T-helper 1 cell treated with Interleukin-12 subunit alpha and Interleukin-12 subunit beta and Interleukin-4 antibody, amounts not matched to agents 30 μg/mL and 1 μg/mL, for 36 hours (primary cell): ENCODE measurements at regions not wholly inside any gene's neighbourhood (a gene's known extent, or its start where the extent isn't known, plus 50 kb on each side); places are given as distances from the start of the nearest gene placed in this dataset.

Experiments used
- H3K27ac Mint-ChIP-seq: one replicate; pipeline ENCODE4 v1.8.0; 2021; ENCODE audit warnings: mild to moderate bottlenecking, mixed read lengths
- H3K27me3 Mint-ChIP-seq: one replicate; pipeline ENCODE4 v1.8.0; 2021; ENCODE audit warnings: low read depth, mixed read lengths
- H3K36me3 Mint-ChIP-seq: one replicate; pipeline ENCODE4 v1.8.0; 2021; ENCODE audit warnings: low read depth, mixed read lengths
- H3K4me1 Mint-ChIP-seq: one replicate; pipeline ENCODE4 v1.8.0; 2021; ENCODE audit warnings: low read depth, mixed read lengths
- H3K4me3 Mint-ChIP-seq: one replicate; pipeline ENCODE4 v1.8.0; 2021; ENCODE audit warnings: mild to moderate bottlenecking, moderate library complexity, mixed read lengths
- H3K9me3 Mint-ChIP-seq: one replicate; pipeline ENCODE4 v1.8.0; 2021; ENCODE audit warnings: mixed read lengths

GRCh38 chr14:89603938-89604480, 187.0 kb upstream of the FOXN3 start:
- Mint-ChIP-seq H3K27ac (no peak overlapping the region), H3K9me3 (peaks cover 33% of the 10 kb centered on the region), H3K4me1 (peaks cover 26% of the 10 kb centered on the region), H3K36me3 (peaks cover 56% of the 10 kb centered on the region), H3K4me3 (no peak overlapping the region), H3K27me3 (no peaks in the 10 kb centered on the region)

DNA sequence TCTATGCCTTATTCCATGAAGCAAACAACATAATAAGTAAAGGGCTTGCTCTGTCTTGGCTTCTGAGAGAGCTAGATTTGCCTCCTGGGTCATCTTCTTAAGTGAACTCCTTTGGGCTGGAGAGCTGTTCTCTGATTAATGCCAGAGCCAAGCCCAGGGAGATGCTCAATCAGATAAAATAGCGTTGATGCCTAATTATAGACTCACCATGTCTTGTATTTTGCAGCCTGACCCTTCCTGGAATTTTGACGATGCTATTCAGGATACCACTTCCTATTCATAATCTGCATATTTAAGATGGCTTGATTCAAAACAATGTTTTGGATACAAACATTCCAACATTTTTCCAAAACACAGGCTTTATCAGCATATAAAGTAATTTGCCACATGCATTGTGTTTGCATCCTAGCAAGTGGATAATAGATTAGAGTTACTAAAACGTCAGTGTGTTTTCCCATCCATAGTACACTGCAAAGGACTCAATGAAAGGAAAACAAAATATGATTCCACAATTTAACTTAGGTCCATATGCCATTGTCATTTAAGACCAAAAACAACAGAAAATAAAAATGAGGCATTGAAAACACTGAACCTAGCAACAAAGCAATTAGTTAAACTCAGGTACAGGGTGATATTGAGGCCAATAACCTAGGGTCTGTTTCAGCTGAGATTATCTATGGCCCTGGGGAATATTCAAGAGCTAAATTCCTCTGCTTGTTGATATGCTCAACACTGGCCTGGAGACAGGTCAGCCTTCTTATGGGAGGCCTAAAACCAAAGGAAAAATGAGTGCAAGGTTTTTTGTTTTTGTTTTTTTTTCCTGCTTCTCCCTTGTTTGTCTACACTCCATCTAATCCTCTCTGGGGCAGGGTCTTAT, 184.2 kb upstream of the FOXN3 start:
- Mint-ChIP-seq H3K9me3 (peaks cover 46% of the 10 kb centered on the region), H3K36me3 (peaks cover 61% of the 10 kb centered on the region), H3K27ac (no peak overlapping the region), H3K4me3 (no peak overlapping the region), H3K27me3 (no peaks in the 10 kb centered on the region), H3K4me1 (peaks cover 19% of the 10 kb centered on the region)

DNA sequence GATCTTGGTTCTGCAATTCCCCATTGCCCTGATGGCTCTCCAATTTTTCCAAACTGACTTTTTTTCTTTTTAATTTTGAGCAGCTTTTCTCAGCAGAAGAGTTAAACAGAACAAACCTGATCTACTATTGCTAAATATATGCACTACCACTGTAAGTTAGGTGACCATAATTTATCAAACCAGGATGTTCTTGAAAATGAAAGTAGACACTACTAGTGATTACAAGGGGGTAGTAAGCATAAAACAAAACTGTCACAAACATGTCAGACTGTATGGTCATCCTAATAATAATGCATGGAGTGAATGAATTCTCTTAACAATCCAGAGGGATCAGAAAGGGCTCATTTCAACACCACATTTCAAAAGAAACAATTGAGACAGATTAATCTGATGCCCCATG, 183.0 kb upstream of the FOXN3 start:
- peak overlapping the region; percentile 49 for H3K27ac Mint-ChIP-seq

DNA sequence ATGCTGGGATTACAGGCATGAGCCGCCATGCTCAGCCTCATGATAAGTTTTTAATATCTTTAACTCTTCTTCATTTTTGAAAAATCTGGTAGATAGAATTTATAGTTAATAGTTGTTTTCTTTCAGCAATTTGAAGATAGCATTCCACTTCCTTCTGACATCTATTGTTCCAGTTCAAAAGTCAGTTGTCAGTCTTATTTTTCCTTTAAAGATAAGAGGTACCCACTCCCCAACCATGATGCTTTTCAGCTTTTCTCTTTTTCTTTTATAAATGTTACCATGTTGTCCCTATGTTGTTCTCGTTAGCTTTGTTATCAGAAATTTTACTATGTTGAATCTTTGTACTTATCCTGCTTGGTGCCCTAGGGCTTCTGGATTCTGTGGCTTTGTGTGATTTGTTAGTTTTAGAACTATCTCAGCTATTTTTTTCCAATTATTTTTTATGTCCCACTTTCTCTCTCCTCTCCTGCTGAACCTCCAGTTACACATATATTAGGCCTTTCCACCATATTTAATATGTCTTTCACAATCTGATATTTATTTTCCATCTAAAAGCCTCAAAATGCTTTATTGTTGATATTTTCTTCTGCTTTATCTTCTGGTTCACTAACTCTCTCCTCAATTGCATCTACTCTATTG, 181.6 kb upstream of the FOXN3 start:
- Mint-ChIP-seq H3K9me3 (peaks cover 41% of the 10 kb centered on the region), H3K4me1 (peaks cover 8% of the 10 kb centered on the region), H3K27me3 (no peaks in the 10 kb centered on the region), H3K36me3 (peaks cover 52% of the 10 kb centered on the region), H3K27ac (no peak overlapping the region), H3K4me3 (no peak overlapping the region)

More for the DNA sequence above, 183.0 kb upstream of the FOXN3 start:
- no peak overlapping the region for H3K4me3 Mint-ChIP-seq
- peaks cover 42% of the 10 kb centered on the region for H3K9me3 Mint-ChIP-seq
- H3K36me3 Mint-ChIP-seq: peaks cover 55% of the 10 kb centered on the region
- H3K27me3 Mint-ChIP-seq: no peaks in the 10 kb centered on the region
- peaks cover 17% of the 10 kb centered on the region for H3K4me1 Mint-ChIP-seq

GRCh38 chr14:89592961-89593360, 175.9 kb upstream of the FOXN3 start:
- Mint-ChIP-seq H3K4me1 (peaks cover 31% of the 10 kb centered on the region), H3K9me3 (peaks cover 33% of the 10 kb centered on the region), H3K4me3 (no peak overlapping the region), H3K27me3 (no peaks in the 10 kb centered on the region), H3K27ac (no peak overlapping the region), H3K36me3 (peaks cover 50% of the 10 kb centered on the region)

GRCh38 chr14:89589400-89590118, 172.5 kb upstream of the FOXN3 start:
- no peak overlapping the region for H3K27ac Mint-ChIP-seq
- H3K9me3 Mint-ChIP-seq: peaks cover 18% of the 10 kb centered on the region
- H3K27me3 Mint-ChIP-seq: no peaks in the 10 kb centered on the region
- peaks cover 47% of the 10 kb centered on the region for H3K4me1 Mint-ChIP-seq
- peaks cover 49% of the 10 kb centered on the region for H3K36me3 Mint-ChIP-seq
- no peak overlapping the region for H3K4me3 Mint-ChIP-seq

DNA sequence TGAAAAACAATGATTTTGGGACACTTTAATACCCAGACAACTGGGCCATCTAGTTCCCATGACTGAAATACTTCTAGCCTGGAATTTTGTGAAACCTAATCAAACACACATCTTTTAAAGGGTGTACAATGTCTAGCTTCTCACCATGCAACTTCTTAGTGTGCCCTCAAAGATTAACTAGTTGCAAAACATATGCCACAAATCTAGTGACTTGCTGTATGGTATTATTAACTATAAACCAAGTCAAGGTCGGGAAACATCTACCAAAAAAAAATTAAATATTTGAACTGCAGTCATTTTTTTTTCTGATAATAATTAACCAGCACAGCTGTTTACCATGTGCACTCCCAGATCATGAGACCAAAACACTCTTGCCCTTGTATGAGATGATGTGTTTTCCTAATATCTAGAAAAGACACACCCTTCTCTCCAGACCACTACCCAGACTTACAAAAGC, 171.8 kb upstream of the FOXN3 start:
- no peak overlapping the region for H3K4me3 Mint-ChIP-seq
- H3K36me3 Mint-ChIP-seq: peaks cover 44% of the 10 kb centered on the region
- H3K9me3 Mint-ChIP-seq: peaks cover 18% of the 10 kb centered on the region
- peaks cover 47% of the 10 kb centered on the region for H3K4me1 Mint-ChIP-seq
- no peak overlapping the region for H3K27ac Mint-ChIP-seq
- H3K27me3 Mint-ChIP-seq: no peaks in the 10 kb centered on the region

DNA sequence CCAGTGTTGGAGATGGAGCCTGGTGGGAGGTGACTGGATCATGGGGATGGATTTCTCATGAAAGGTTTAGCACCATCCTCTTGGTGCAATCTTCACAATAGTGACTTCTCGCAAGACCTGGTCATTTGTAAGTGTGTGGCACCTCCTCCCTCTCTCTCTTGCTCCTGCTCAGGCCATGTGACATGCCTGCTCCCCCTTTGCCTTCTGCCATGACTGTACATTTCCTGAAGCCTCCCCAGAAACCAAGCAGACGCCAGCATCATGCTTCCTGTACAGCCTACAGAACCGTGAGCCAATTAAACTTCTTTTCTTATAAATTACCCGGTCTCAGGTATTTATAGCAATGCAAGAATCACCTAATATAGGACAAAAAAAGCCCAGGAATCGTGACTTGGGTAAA, 171.0 kb upstream of the FOXN3 start:
- Mint-ChIP-seq H3K4me1 (peaks cover 47% of the 10 kb centered on the region), H3K4me3 (no peak overlapping the region), H3K9me3 (peaks cover 18% of the 10 kb centered on the region), H3K27ac (no peak overlapping the region), H3K36me3 (peaks cover 43% of the 10 kb centered on the region), H3K27me3 (no peaks in the 10 kb centered on the region)

DNA sequence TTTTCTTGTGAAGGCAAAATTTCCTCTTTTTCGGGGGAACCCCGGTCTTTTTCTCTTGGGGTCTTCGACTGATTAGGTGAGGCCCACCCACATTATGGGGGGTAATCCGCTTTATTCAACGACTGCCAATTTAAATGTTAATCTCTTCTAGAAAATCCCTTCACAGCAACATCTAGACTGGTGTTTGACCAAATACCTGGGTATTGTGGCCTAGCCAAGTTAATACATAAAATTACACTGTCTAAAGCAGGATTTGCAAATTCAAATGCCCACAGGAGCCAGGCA, 170.0 kb upstream of the FOXN3 start:
- Mint-ChIP-seq H3K4me1 (peaks cover 43% of the 10 kb centered on the region), H3K27ac (no peak overlapping the region), H3K9me3 (peaks cover 10% of the 10 kb centered on the region), H3K27me3 (no peaks in the 10 kb centered on the region), H3K36me3 (peaks cover 42% of the 10 kb centered on the region), H3K4me3 (no peak overlapping the region)

- Mint-ChIP-seq H3K4me3 (peak overlapping the region; percentile 11), H3K4me1 (peaks cover 41% of the 10 kb centered on the region), H3K36me3 (peaks cover 44% of the 10 kb centered on the region), H3K27me3 (no peaks in the 10 kb centered on the region), H3K9me3 (peaks cover 7% of the 10 kb centered on the region), H3K27ac (no peak overlapping the region)
Measured at GRCh38 chr14:89586258-89587135, 169.5 kb upstream of the FOXN3 start.

DNA sequence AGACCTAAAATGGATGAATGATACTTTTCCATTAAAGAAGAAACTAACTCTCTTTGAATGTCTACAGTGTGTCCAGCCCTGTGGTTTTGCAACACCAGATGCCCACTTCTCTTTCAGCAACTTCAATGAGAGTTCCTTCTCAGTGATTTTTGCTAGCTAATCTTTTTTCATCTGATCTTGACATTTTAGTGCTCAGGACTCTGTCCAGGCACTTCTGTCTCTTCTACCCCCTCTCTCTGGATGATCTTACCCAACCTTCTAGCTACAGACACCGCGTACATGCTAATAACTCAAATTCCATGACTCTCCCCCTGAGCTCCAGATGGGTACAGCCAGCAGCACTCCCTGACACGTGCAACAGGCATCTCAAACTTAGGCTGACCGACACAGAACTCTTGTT, 161.1 kb upstream of the FOXN3 start:
- Mint-ChIP-seq H3K27ac (no peak overlapping the region), H3K4me1 (peaks cover 7% of the 10 kb centered on the region), H3K27me3 (no peaks in the 10 kb centered on the region), H3K4me3 (no peak overlapping the region), H3K9me3 (no peaks in the 10 kb centered on the region), H3K36me3 (peaks cover 28% of the 10 kb centered on the region)

GRCh38 chr14:89576960-89577359, 159.9 kb upstream of the FOXN3 start:
- Mint-ChIP-seq H3K27me3 (no peaks in the 10 kb centered on the region), H3K9me3 (no peaks in the 10 kb centered on the region), H3K36me3 (peaks cover 25% of the 10 kb centered on the region), H3K27ac (no peak overlapping the region), H3K4me1 (peaks cover 7% of the 10 kb centered on the region), H3K4me3 (no peak overlapping the region)

DNA sequence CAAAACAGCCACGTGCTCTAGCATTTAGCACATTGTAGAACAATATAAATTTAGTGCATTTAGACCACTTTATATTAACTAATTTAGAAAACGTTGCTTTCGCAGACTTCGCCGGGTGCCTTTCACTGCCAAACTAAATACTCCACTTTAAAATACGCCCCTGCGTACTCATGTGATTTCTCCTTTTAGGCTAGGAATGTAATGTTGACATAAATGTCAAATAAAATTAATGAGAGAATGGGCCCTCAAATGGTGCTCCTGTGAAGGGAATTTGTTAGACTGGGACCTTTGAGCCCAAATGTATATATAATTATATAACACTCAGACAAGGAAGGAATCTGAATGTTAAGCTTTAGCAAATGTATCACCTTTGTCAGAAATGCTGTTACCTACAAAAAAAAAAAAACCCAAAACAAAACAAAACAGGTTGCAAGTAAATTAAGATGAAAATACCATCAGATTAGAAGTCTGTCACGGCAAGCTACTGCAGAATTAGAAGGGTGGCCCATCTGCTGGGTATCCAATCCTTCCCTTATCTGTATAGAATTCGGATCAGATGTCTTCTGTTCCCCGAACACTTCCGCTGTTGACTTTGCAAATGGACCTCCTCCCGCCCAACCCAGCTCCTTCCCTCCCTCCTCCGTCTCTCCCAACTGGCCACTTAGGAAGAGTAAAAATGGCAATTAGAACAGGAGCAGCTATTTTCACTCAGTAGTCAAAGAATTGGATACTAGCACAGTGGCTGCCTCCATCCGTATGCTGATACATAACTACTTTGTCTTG, 159.3 kb upstream of the FOXN3 start:
- Mint-ChIP-seq H3K9me3 (no peaks in the 10 kb centered on the region), H3K36me3 (peaks cover 18% of the 10 kb centered on the region), H3K27me3 (no peaks in the 10 kb centered on the region), H3K4me1 (peaks cover 7% of the 10 kb centered on the region), H3K27ac (no peak overlapping the region), H3K4me3 (no peak overlapping the region)
